Stimulated activated CD4-positive, alpha-beta T cell treated with anti-CD3 and anti-CD28 coated beads, Interleukin-4, amount 100 ng/mL, for 48 hours (primary cell): ENCODE measurements at regions not wholly inside any gene's neighbourhood (a gene's known extent, or its start where the extent isn't known, plus 50 kb on each side); places are given as distances from the start of the nearest gene placed in this dataset.
"Not testable (repeated sequence)": the region's sequence is repeated elsewhere in the genome, so short reads cannot be mapped to it uniquely, and the experiment has no call there.

Experiments
- DNase-seq, 2 donors: peaks; one replicate each; pipeline ENCODE4 v3.0.0-alpha.2; 2020; ENCODE audit warnings: low read depth in 2 of 2

DNA sequence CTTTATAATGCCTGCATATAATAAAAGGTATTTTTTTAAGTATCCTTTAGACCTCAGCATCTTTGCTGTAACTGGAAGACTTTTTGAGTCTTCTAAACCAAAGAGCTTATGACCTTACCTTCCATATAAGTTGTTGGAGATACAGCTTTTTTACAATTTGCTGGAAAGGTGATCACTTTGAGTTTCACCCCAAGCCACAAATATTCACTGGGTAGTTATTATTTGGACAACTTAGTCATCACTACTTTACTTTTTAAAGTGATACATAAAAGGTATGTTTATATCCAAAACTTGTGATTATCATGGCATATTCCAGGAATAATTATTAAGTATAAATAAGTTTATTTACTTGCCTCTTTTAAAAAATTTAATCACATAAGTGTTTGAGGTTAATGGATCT, 246.7 kb upstream of the NRIP1 start:
- no peak for DNase-seq

DNA sequence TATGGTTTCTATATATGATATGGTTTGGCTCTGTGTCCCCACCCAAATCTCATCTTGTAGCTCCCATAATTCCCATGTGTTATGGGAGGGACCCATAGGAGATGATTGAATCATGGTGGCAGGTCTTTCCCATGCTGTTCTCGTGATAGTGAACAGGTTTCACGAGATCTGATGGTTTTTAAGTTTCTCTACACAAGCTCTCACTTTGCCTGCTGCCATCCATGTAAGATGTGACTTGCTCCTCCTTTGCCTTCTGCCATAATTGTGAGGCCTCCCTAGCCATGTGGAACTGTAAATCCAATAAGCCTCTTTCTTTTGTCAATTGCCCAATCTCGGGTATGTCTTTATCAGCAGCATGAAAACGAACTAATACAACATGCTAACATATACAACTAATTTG, 252.2 kb upstream of the NRIP1 start:
- DNase-seq, result not testable (repeated sequence)

DNA sequence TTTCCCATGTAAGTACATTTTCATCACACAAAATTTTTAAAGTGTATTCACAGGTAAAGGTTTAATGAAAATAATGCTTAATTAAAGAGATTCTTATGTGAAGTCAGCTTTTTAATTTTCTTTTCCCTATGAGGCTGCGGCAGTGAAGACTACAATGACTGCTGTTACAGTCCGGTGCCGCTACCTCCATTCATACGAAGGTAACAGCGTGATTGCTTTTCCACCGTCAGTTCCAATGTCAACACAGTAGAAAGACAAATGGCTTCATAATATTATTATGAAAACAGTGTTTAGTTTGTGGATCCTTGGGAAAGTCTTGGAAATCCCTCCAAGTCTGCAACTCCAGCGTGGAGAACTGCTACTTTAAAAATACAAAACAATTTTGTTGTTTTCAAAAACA, 254.9 kb upstream of the NRIP1 start:
- no peak for DNase-seq

DNA sequence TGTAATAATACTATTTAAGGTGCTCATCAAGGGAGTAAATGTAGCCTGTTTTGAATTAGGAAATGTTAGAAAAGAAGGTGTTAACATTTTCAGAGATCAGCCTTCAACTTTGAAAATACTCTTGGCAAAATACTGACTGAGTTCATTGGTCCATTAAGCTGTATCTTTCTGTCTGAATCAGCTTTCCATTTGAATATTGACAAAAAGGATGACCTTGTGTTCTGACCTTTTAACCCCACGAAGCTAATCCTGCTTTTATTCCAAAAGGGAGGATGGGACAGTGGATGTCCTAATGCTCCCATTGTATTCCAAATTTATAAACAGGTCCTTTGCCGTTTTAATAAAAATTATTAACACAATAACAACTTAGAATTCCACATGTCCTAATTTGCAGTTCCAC, 259.7 kb upstream of the NRIP1 start:
- no peak for DNase-seq

DNA sequence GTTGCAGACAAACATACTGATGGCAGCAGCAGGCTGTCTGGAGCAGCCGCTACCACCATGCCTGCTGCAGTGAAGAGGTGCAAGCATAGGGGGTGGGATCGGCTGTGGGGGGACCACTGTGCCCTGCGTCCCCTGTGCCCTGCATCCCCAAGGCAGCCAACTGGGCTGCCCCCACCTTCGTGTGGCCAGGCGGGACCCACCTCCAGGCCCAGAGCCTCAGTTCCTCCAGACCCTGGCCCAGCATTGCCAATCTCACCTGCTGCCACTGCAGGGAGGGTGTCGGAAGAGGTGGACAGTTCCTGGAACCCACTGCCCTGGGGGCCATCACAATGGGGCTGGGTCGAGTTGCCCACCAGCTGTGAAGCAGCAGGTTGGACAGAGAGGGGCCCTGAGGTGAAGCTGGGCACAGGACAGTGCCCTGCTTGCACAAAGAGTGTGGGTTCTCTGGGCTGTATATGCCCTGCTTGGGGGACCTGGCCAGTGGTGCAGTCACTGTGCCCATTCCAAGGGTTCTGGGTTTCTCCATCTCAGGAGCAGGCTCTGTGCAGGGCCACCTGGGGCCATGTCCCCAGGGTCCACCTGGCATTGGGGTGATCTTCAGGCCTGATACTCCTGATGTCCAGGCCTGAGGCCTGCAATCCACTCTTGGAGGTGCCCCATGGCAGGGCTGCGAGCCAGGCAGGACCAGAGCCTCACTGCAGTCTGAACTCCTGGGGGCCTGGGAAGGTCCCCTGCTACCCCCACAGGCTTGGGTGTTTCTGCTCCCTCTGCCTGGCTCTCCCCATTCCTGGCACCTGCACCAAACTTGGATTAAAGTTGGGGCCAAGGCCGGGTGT, 261.4 kb upstream of the NRIP1 start:
- no peak for DNase-seq

DNA sequence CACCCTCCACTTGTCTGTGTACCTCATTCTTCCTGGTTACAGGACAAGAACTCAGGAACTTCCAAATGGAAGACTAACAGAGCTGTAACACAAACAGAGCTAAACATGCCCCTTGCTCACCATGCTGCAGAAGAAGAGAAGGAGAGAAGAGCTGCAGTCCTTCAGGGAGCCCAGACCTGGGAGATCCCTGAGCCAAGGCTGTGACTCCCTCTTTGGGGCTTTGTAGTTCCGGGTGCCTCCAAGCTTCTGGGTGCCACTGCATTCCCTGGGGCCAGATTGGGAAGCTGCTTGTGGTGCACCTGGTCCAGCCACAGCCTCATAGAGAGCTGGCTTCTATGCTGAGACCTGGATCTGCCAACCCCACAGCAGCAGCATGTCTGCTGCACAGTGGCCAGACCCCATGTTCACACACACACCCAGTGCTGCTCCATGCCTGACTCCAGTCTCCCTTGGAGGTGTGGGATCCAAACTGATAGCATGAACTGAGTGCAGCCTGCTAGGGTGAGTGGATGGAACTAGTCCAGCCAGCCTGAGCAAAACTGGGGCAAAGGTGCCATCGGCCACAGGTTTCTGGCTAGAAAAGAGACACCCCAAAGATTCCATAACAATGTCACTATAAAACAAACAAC, 263.0 kb upstream of the NRIP1 start:
- DNase-seq, result no peak

DNA sequence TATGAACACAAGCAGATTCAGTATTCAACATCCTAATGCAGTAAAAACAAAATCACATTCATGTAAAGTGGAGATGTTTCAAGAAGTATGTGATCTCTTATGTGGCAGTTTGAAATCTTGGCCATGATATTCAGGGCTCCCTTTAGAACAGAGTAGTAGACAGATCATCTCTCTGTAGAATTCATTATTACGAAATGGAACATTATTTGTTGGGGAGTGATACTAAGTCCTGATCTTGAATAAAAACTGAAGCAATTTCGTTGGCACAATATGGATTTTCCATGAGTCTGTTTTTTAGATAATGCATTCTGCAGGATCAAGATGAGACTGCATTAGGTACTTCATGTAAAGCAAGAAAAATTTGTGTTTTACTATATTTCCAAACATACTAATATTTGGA, 264.4 kb upstream of the NRIP1 start:
- DNase-seq, result no peak

DNA sequence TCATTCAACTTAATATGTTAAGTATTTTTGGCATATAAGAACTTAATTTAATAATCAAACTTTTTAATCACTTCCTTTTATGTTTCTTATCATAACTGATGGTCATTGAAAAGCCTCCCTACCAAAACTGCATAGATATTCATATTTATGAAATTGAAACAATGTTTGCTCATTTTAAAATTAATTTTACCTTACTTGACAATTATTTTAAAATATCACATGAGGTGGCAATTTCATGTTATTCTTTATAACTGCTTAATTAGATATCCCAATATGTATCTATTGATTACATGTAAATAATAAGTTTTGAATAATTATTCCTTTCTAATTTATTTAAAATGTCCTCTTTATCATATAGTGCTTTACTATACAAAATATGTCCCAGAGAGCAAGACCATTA, 266.1 kb upstream of the NRIP1 start:
- DNase-seq, result no peak

DNA sequence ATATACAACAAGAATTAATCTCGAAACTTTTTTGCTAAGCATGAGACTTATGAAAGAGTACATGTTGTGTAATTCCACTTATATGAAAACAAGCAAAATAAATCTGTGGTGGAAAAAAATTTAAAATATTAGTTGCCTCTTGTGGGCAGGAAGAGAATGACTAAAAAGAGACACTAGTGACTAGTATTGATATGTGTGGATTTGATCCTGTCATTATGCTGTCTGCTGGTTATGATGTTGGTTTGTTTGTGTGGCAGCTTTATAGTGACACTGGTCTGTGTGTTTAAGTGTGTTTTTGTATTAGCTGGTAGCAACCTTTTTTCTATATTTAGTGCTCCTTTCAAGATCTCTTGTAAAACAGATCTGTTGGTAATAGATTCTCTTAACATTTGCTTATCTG, 267.8 kb upstream of the NRIP1 start:
- no peak for DNase-seq

DNA sequence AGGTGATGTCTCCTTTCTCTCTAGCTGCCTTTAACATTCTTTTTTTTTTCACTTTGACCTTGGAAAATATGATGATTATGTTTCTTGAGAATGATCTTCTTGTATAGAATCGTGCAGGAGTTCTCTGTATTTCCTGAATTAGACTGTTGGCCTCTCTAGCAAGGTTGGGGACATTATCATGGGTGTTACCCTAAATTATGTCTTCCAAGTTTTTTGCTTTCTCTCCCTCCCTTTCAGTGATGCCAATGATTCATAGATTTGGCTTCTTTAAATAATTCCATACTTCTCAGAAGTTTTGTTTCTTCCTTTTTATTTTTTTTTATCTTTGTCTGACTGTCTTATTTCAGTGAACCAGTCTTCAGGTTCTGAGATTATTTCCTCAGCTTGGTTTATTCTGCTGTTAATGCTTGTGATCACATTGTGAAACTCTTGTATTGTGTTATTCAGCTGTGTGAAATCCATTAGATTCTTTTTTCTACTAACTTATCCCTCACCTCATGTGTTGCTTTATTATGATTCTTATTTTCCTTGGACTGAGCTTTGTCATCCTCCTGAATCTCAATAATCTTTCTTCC, 268.4 kb upstream of the NRIP1 start:
- no peak for DNase-seq

DNA sequence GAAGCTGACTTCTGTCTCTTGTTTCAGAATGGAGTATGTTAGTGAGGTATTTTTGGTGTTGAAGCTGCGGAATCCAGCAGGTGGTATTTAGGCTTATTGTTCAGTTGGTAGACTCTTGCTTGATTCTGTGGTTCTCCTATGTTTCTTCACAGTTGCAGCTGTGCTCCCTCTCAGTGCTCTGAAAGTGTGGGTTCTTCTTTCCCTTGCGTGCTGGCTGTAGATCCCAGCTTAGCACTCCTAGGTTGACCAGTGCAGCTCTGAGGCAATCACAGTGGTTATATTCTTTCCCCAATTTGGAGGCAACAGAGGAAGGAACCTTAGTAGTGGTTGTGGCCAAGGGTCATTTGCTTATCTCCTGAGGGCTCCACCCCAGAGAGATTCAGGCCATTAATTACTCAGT, 269.2 kb upstream of the NRIP1 start:
- no peak for DNase-seq

DNA sequence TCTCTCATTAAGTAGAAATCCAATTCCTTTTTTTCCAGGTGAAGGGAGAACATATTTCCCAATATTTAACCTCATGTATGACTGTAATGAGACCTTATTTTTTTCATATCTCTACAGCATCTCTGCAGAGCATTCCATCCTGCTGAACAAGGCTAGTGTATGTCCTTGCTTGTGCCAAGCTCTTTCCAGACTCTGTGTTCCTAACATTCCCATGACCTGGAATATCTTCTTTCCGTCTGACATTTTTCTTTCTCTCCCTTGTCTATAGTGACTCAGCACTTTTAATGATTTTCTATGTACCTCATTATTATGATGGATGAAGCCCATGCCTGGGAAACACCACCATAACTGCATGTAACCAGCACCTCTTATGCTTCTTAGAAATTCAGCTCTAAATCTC, 278.3 kb upstream of the NRIP1 start:
- no peak for DNase-seq

DNA sequence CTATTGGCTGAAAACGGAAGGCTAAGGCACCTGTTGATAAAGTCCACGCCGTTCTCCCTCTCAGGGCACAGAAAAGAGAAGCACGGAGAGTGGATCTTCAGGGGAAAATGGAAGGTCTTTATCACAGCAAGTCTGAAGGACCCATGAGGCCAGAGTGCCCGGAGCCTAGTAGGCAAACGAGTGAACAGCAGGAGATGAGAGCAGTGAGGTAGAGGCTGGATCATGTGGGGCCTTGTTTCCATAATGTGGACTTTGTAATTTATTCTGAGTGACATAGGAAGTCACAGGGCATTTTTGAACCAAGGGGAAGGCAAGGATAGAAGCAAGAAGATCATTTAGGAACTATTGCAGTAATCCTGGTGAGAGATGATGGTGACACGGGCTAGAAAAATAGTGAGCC, 287.2 kb upstream of the NRIP1 start:
- no peak for DNase-seq

DNA sequence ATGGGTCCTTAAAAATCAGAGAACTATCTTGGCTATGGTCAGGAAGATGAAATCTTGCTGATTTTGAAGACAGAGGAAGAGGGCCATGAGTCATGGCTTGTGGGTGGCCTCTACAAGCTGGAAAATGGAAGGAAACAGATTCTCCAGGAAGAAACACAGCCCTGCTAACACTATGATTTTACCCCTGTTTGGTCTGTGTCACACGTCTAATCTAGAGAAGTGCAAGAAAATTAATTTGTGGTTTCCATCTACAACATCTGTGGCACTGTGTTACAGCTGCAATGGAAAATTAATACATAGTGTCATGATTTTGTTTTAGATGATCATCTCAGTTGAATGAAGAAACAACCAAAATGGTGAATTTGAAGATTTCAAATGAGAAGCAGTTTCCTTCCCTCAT, 288.7 kb upstream of the NRIP1 start:
- DNase-seq, result no peak

DNA sequence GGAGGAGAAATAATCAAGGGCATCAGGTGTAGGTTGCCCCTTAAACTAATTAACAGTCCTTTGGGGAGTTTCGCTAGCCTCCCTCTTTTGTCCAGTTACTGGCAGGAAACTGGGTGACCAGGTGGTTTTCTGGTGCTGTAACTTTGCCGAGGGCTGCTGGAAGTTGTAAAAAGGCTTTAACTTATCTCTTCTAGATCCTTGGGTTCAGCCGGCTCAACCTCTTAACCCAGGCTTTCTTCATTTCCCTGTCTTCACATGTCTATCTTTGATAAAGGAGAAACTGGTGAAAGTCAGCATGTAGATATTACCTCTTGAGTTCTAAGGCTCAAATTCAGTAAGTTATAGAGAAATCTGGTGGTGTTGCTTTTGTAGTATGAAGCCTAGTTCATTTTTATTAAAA, 289.7 kb upstream of the NRIP1 start:
- DNase-seq, result no peak

DNA sequence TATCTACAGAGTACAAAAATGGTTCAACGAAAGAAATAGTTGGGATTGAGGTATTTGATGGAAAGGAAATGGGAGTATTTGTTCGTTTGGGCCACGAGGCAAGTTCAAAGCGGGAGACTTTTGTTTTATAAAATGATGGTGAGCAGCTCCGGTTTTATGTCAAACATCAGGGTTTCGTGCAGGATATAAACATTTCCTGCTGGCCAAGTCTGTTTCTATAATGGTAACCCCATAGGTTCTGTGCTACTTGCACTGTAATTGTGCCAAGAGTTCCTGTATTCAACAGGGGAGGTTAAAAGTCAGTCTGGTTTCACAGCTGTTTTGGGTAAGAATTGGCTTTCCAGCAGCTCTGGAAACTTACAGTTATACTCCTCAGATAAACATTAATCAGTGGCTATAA, 290.3 kb upstream of the NRIP1 start:
- no peak for DNase-seq

DNA sequence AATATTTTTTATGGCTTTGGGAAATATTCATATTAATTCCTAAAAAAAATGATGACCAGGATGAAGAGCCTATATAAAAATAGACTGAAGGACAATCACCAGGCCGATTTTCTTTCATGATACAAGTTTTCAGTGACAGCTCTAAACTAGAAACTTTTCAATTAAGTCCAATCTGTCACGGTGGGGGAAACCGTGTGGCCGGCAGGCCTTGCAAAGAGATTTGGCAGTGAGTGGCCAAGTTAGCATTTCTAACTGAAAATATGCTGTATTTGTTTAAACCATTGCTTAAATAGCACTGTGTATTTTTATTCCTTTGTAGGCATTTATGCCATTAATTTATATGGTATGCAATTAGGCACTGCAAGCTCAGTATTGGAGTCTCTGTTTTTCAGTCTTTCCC, 294.5 kb upstream of the NRIP1 start:
- DNase-seq, result no peak

DNA sequence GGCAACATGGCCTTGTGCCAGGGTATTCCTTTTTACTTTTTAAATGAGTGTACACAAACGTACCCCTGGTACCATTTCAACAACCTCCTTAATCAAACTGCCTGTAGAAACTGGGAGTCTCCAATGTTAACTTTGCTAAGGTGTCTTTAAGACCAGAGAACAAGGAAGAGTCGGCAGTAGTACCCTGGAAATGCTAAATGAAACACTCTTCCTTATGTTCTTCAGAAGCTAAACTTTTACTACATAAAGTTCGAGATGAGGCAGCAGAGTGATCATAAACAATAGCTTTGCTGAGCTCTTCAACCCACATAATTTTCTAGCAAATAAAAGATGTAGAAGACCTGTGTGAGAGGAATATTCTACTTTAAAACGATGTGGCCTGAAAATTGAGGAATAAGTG, 297.7 kb upstream of the NRIP1 start:
- no peak for DNase-seq

DNA sequence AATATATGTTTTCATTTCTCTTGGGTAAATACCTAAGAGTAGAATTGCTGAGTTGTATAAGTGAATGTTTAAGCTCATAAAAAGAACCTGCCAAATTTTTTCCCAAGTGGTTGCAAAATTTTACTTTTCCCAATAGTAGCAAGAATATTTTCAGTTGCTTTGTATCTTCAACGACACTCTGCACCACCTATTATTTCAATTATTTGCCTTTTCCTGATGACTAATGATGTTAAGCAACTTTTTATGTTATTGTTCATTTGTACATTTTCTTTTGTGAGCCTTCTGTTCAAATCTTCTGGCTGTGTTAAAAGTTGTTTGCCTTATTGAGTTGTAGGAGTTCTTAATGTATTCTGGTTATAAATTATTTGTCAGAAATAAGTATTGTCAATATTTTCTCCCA, 299.1 kb upstream of the NRIP1 start:
- no peak for DNase-seq

DNA sequence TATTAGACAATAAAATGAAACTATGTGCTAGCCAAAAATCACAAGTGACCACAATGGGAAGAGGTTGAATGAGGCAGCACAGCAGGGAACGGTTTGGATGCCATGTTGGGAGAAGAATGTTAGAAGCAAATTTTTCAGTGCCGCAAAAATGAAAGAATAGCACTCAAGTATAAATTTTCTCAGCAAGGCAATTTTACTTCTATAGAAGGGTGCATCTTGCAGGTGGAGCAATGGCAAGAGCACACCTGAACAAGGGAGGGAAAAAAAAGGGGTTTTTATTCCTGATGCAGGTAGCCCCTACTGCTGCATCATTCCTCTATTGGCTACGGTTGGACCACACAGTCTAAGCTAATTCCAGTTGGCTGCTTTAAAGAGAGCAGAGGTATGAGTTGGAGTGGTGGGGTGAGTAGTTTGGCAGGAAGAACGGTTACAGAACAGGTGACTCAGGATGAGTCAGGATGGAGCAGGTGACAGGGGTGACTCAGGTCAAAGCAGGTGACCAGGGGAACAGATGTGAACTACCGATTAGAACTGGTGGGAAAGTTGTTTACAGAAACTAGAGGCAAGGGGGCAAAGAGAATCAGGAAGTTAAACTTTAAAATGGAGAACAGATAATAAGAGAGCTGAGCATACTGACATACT, 301.1 kb upstream of the NRIP1 start:
- no peak for DNase-seq

DNA sequence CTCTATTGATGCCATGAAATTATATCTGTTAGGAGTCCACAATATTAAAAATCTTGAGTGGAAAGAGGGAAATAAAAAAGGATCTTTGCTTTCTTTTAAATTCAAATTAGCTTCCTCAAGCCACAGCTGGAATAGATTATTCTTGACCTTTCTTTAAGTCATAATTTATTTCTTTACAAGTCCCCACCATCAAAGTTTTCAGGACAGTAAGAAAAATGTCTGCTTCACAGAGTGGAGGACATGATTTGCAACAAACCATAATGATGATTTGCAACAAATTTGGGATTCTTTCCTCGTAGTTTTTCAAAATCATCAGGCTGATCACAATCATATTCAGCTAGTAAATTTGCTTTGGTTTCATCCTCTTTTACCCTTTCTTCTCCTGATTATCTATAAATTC, 301.8 kb upstream of the NRIP1 start:
- DNase-seq, result no peak

DNA sequence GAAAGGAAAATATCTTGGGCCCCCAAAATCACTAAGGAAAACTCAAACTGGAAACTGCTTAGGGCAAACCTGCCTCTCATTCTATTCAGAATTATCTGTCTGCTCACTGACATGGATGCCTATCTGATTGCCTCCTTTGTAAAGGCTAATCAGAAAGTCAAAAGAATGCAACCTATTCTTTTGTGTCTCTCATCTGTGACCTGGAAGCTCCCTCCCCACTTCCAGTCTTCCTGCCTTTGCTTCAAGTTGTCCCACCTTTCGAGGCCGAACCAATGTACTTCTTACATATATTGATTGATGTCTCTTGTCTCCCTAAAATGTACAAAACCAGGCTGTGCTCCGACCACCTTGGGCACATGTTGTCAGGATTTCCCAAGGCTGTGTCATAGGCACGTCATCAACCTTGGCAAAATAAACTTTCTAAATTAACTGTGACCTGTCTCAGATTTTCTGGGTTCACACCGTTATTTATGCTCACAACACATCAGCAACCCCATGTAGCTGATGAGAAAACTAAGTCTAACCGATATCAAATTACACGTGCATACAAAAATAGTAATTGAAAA, 302.3 kb upstream of the NRIP1 start:
- DNase-seq, result no peak
